ENCODE measurements at regions not wholly inside any gene's neighbourhood (a gene's known extent, or its start where the extent isn't known, plus 50 kb on each side); places are given as distances from the start of the nearest gene placed in this dataset.

GRCh38 chr4:137212601-137213000, 319.7 kb downstream of the PCDH18 start:
- Histone ChIP-seq H3K36me3 (replicated peaks in 1 of 2; ENCODE audit: control insufficient read depth in 1 of 2, insufficient read depth in 2 of 2, low read length in 2 of 2) (no peaks in the 10 kb centered on the region), H3K4me1 (ENCODE audit: control insufficient read depth in 1 of 2, insufficient read depth in 2 of 2, low read length in 2 of 2) (no peaks in the 10 kb centered on the region), H2AFZ (ENCODE audit: insufficient read depth, low read depth, low read length, poor library complexity, severe bottlenecking) (no peak overlapping the region), H3K79me2 (ENCODE audit: insufficient read depth, low read length) (no peaks in the 10 kb centered on the region), H3K4me3 (replicated peaks in 1 of 3; ENCODE audit: low read depth in 2 of 3, low read length in 3 of 3) (no peak overlapping the region), H3K4me2 (replicated peaks; ENCODE audit: extremely low read depth, low read length, poor library complexity, severe bottlenecking) (no peak overlapping the region), H3K27me3 (ENCODE audit: control insufficient read depth in 2 of 2, insufficient read depth in 2 of 2, low read length in 2 of 2) (no peaks in the 10 kb centered on the region), H3K27ac (ENCODE audit: low read depth in 1 of 2, low read length in 2 of 2) (no peak overlapping the region), H3K9ac (ENCODE audit: insufficient read depth, low read length, poor library complexity, severe bottlenecking) (no peak overlapping the region), H3K9me3 (replicated peaks in 1 of 2; ENCODE audit: control insufficient read depth in 1 of 2, insufficient read depth in 1 of 2, low read length in 2 of 2) (no peaks in the 10 kb centered on the region), H4K20me1 (ENCODE audit: insufficient read depth, low read length) (no peaks in the 10 kb centered on the region)
- H3K4me3 Mint-ChIP-seq: no peak overlapping the region
- peaks cover 0 to 3% (median 0%) of the 10 kb centered on the region in 7 donors for H3K9me3 Mint-ChIP-seq
- intact Hi-C loops (cut with micrococcal nuclease): no loop called here
- no peaks in the 10 kb centered on the region for H3K36me3 Mint-ChIP-seq
- no peaks in the 10 kb centered on the region for H3K4me1 Mint-ChIP-seq
- no peak for DNase-seq
- H3K27ac Mint-ChIP-seq: no peak overlapping the region
- no peaks in the 10 kb centered on the region for H3K27me3 Mint-ChIP-seq (ENCODE audit: low read depth in 3 of 3)
- no peak for TF ChIP-seq CTCF (IDR thresholded peaks at IDR 0.05)

GRCh38 chr4:137209240-137209639, 323.1 kb downstream of the PCDH18 start:
- H3K27ac Mint-ChIP-seq: no peak overlapping the region
- H3K4me1 Mint-ChIP-seq: no peaks in the 10 kb centered on the region
- no peak overlapping the region for H3K4me3 Mint-ChIP-seq
- no peaks in the 10 kb centered on the region for H3K27me3 Mint-ChIP-seq (ENCODE audit: low read depth in 3 of 3)
- WGBS (ENCODE audit: insufficient coverage): no CpG with 5 or more reads among the region's 2 CpGs
- H3K36me3 ChIP-seq (replicated peaks in 1 of 2; ENCODE audit: control insufficient read depth in 1 of 2, insufficient read depth in 2 of 2, low read length in 2 of 2): no peaks in the 10 kb centered on the region
- no peak overlapping the region for H2AFZ ChIP-seq (ENCODE audit: insufficient read depth, low read depth, low read length, poor library complexity, severe bottlenecking)
- H3K9me3 ChIP-seq (replicated peaks in 1 of 2; ENCODE audit: control insufficient read depth in 1 of 2, insufficient read depth in 1 of 2, low read length in 2 of 2): no peaks in the 10 kb centered on the region
- no peaks in the 10 kb centered on the region for H4K20me1 ChIP-seq (ENCODE audit: insufficient read depth, low read length)
- H3K9ac ChIP-seq (ENCODE audit: insufficient read depth, low read length, poor library complexity, severe bottlenecking): no peak overlapping the region
- H3K9me3 Mint-ChIP-seq: peaks cover 0 to 3% (median 0%) of the 10 kb centered on the region in 7 donors
- H3K79me2 ChIP-seq (ENCODE audit: insufficient read depth, low read length): no peaks in the 10 kb centered on the region
- no peaks in the 10 kb centered on the region for H3K27me3 ChIP-seq (ENCODE audit: control insufficient read depth in 2 of 2, insufficient read depth in 2 of 2, low read length in 2 of 2)
- H3K36me3 Mint-ChIP-seq: no peaks in the 10 kb centered on the region
- DNase-seq: no peak
- no peak overlapping the region for H3K4me2 ChIP-seq (replicated peaks; ENCODE audit: extremely low read depth, low read length, poor library complexity, severe bottlenecking)
- H3K4me1 ChIP-seq (ENCODE audit: control insufficient read depth in 1 of 2, insufficient read depth in 2 of 2, low read length in 2 of 2): no peaks in the 10 kb centered on the region
- TF ChIP-seq CTCF (IDR thresholded peaks at IDR 0.05): no peak
- no peak overlapping the region for H3K4me3 ChIP-seq (replicated peaks in 1 of 3; ENCODE audit: low read depth in 2 of 3, low read length in 3 of 3)
- no peak overlapping the region for H3K27ac ChIP-seq (ENCODE audit: low read depth in 1 of 2, low read length in 2 of 2)
- intact Hi-C loops (cut with micrococcal nuclease): no loop called here
